ENCODE measurements at regions not wholly inside any gene's neighbourhood (a gene's known extent, or its start where the extent isn't known, plus 50 kb on each side); places are given as distances from the start of the nearest gene placed in this dataset.
A peak's percentile ranks its signal among the peaks of the same experiment; 100 is the strongest.
"Not testable (repeated sequence)": the region's sequence is repeated elsewhere in the genome, so short reads cannot be mapped to it uniquely, and the experiment has no call there.

- no peak for DNase-seq (ENCODE audit: low read depth, low spot score)
Measured at GRCh38 chr12:75760573-75761294, 249.3 kb upstream of the KRR1 start.

DNA sequence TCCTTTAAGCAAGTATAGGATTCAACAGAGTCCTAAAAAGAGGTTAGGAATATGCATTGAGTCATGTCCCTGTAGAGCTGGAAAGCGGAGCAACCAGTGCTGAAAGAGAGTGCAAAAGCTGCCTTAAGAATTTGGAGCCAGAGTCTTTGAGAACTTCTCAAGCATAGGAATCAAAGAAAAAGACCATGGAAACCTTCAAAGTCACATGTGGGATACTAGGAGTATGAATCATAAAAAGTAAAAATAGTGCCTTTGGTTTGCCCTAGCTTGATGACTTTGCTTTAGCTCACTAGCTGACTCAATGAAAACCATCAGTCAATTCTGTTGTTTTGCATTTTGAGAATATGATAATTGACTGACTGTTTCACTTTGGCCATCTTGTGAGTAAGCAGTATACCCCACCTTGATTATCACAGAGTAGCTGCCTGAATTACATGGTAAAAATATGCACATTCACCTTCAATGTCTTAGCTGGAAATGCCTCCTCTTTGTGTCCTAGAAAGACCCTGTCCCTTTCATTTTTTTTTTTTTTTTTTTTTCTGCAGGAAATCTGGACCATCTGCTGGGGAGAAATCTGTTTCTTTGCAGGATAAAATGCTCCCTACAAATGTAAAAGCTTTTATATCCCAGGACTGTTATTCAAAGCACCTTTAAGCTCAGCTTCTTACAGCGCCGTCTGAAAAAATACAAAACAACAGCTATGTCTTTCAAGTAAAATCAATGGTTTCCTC is 248.6 kb upstream of the KRR1 start:
- no peak for DNase-seq (ENCODE audit: low read depth, low spot score)

- no peak for DNase-seq (ENCODE audit: low read depth, low spot score)
Measured at GRCh38 chr12:75759196-75759595, 247.8 kb upstream of the KRR1 start.

DNA sequence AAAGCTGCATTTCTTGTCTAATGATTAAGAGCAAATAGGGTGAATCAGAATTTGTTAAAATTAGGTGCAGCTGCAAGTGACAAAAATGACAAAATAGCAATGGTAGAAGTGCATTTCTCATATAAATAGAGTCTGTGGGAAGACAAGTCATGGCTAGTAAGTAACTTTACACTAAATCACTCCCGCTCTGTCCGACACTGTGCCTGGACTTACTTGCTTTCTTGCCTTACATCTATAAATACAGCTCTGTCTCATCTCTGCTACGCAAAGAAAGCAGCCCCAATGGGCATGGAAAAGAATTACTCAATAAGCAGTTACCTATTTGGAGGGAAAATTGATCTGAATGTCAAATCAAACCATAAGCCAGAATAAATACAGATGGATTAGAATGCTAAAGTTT is 245.4 kb upstream of the KRR1 start:
- DNase-seq (ENCODE audit: low read depth, low spot score): no peak

DNA sequence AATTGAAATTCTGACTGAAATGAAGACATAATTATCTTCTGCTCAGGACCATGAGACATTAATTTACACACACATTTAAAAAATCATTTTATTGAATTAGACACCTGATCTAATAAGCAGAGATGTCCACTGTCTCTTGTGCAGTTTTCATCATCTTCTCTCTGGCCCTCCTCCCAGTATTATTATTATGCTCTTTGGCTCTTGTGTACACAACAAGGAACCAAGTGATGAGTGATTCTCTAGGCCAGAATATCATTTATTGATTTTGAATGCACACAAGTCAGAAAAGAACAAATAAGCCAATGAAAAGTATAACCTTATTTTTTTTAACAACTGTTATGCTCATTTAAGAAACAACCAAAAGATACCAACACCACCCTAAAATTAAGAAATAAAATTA is 244.7 kb upstream of the KRR1 start:
- DNase-seq (ENCODE audit: low read depth, low spot score): no peak

DNA sequence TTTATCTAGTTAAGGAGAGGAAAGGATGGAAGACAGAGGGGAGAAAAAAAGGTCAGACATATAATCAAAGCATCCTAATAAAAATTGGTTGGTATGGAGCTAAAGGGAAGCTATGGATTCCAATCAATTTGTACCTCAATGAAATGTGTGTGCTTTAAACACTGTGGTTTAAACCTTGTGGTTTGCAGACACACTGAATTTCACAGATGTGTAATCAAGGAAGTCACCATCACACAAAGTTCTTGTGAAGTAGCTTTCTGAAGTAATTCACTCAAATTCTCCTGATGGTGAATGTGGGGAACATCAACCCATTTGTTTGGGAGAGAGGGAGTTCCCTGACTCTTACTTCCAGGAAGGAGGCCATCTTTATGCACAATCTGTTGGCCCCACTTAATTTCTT is 243.3 kb upstream of the KRR1 start:
- DNase-seq (ENCODE audit: low read depth, low spot score): no peak

- DNase-seq (ENCODE audit: low read depth, low spot score): no peak
Measured at GRCh38 chr12:75754141-75754540, 242.7 kb upstream of the KRR1 start.

DNA sequence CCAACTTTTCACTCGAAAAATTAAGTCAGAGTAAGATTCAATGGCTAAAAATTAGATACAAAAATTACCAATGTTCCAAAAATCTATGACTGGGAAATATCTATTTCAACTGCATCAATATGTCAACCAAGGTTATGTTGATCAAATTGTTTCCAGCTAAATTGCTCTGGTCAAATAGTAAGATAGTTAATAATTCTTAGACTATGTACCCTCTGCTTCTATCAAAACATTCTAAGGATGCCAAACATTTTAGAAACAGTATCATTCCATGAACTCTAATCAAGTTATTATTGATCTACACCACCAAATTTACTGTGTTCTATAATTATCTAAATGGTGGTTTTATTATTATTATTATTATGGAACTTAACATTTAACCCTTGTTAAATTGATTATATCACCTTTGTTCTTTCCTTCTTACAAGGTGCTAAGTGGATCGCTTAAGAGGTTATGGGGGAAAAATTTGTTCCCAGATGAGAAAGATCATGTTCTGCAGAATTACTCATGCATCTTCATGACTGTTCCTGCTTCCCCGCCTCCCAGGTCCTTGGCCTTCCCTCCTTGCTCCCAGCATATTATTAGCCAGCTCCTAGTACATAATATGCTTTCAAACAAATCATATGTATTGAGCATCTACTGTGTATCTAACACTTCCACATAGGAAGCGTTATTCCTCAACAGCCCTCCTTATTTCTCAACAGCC is 240.5 kb upstream of the KRR1 start:
- no peak for DNase-seq (ENCODE audit: low read depth, low spot score)

GRCh38 chr12:75750716-75751306 is 239.4 kb upstream of the KRR1 start:
- peak; percentile 75 for DNase-seq (ENCODE audit: low read depth, low spot score)

GRCh38 chr12:75748990-75749389 is 237.6 kb upstream of the KRR1 start:
- not testable (repeated sequence) for DNase-seq (ENCODE audit: low read depth, low spot score)

GRCh38 chr12:75748136-75748535 is 236.7 kb upstream of the KRR1 start:
- DNase-seq (ENCODE audit: low read depth, low spot score): no peak

DNA sequence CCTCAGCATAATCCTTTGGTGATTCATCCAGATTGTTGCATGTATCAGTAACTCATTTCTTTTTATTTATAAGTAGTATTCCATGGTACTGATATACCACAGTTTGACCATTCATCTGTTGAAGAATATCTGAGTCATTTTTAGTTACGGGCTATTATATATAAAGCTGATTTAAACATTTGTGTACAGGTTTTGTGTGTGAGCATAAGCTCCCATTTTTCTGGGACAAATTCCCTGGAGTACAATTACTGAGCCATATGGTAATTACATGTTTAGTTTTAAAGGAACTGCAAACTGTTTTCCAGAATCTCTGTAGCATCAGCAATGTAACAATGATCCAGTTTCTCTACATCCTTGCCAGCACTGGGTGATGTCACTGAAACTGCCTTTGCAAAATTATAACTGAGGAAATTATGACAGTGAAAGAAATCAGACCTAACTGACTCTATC is 236.2 kb upstream of the KRR1 start:
- DNase-seq (ENCODE audit: low read depth, low spot score): no peak

GRCh38 chr12:75746621-75747020 is 235.2 kb upstream of the KRR1 start:
- no peak for DNase-seq (ENCODE audit: low read depth, low spot score)

GRCh38 chr12:75744607-75745256 is 233.3 kb upstream of the KRR1 start:
- no peak for DNase-seq (ENCODE audit: low read depth, low spot score)

- DNase-seq (ENCODE audit: low read depth, low spot score): no peak
Measured at GRCh38 chr12:75742961-75743360, 231.6 kb upstream of the KRR1 start.

DNA sequence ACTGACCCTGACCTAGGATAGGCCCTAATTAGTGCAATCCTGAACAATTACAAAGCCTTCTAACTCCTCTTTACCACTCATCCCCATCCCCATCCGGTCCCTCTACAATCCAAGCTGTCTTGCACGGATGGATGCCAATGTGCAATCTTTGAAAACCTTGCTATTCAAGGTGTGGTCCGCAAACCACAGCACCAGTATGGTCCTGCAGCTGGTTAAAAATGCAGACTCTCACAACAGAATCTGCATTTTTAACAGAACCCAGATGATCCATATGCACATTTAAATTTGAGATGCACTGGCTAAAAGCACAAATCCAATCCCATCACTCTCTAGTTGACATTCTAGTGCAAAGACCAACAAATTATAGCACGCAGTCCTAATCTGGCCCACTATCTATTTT is 230.6 kb upstream of the KRR1 start:
- no peak for DNase-seq (ENCODE audit: low read depth, low spot score)

GRCh38 chr12:75739912-75740311 is 228.5 kb upstream of the KRR1 start:
- DNase-seq (ENCODE audit: low read depth, low spot score): no peak

GRCh38 chr12:75739098-75739497 is 227.7 kb upstream of the KRR1 start:
- not testable (repeated sequence) for DNase-seq (ENCODE audit: low read depth, low spot score)

DNA sequence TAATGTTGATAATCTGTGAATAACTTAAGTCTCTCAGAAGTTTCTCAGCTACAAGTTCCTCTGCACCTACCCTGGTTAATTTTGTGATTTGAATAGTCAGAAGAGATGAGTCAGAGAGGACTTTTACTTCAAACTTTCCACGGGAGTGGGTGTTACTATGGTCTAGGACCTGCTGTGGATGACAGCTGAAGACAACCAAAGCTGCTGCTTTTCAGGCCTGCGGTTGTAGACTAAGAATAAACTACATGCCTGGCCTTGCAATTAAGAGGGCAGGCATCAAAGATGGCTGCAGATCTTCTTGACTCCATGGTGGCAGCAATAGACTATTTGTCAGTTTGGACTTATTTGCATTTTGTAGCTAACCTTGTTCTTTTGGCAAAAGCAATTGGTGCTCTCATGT is 227.1 kb upstream of the KRR1 start:
- DNase-seq (ENCODE audit: low read depth, low spot score): no peak

- no peak for DNase-seq (ENCODE audit: low read depth, low spot score)
Measured at GRCh38 chr12:75735853-75736252, 224.4 kb upstream of the KRR1 start.

- DNase-seq (ENCODE audit: low read depth, low spot score): no peak
Measured at GRCh38 chr12:75728826-75729225, 217.4 kb upstream of the KRR1 start.

DNA sequence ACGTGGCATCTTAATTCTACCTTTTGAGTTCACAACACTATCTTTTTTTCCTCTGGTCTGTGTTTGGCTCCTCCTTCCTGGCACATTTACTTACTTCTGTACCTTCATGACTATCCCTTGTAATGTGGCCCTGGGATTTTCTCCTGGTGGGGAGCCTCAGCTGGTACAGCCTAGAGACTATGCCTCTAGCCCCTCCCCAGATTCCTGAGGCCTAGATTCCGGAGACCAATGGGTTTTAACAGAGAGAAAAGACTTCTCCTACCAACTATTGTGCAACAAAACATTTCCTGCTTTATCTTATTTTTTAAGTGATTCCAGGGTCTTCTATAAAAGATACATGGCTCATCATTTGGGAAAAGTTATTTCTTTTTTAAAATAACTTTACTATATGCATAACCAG is 216.2 kb upstream of the KRR1 start:
- DNase-seq (ENCODE audit: low read depth, low spot score): no peak
